ENCODE measurements at regions not wholly inside any gene's neighbourhood (a gene's known extent, or its start where the extent isn't known, plus 50 kb on each side); places are given as distances from the start of the nearest gene placed in this dataset.

- TF ChIP-seq CTCF (conservative IDR thresholded peaks at IDR 0.05; ENCODE audit: low read depth in 2 of 2) (no peak), EZH2 (IDR thresholded peaks at IDR 0.05; ENCODE audit: low read depth, unreplicated experiment) (no peak), REST (IDR thresholded peaks at IDR 0.05; ENCODE audit: unreplicated experiment) (no peak), JUNB (IDR thresholded peaks at IDR 0.05; ENCODE audit: unreplicated experiment) (no peak), CREB1 (CRISPR knock-in tag; IDR thresholded peaks at IDR 0.05; ENCODE audit: low read depth) (no peak), ETS1 (IDR thresholded peaks at IDR 0.05) (no peak)
Measured at GRCh38 chr6:114450631-114451030, 107.8 kb upstream of the HS3ST5 start.

Data from GM23338 (cell line).